ENCODE measurements at regions not wholly inside any gene's neighbourhood (a gene's known extent, or its start where the extent isn't known, plus 50 kb on each side); places are given as distances from the start of the nearest gene placed in this dataset.

DNA sequence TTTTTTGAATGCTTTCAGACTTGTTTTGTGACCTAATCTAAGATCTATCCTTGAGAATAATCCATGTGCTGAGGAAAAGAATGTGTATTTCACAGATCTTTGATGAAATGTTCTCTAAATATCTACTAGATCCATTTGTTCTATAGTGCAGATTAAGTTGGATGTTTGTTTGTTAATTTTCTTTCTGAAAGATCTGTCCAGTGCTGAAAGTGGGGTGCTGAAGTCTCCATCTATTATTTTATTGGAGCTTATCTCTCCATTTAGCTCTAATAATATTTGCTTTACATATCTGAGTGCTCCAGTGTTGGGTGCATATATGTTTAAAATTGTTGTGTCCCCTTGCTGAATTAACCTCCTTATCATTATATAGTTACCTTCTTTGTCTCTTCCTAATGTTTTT lies 303.6 kb downstream of the HTR1B start:
- H3K4me3 ChIP-seq (ENCODE audit: low read depth, low read length): no peak overlapping the region
- TF ChIP-seq, protein P1, sequence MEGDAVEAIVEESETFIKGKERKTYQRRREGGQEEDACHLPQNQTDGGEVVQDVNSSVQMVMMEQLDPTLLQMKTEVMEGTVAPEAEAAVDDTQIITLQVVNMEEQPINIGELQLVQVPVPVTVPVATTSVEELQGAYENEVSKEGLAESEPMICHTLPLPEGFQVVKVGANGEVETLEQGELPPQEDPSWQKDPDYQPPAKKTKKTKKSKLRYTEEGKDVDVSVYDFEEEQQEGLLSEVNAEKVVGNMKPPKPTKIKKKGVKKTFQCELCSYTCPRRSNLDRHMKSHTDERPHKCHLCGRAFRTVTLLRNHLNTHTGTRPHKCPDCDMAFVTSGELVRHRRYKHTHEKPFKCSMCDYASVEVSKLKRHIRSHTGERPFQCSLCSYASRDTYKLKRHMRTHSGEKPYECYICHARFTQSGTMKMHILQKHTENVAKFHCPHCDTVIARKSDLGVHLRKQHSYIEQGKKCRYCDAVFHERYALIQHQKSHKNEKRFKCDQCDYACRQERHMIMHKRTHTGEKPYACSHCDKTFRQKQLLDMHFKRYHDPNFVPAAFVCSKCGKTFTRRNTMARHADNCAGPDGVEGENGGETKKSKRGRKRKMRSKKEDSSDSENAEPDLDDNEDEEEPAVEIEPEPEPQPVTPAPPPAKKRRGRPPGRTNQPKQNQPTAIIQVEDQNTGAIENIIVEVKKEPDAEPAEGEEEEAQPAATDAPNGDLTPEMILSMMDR (IDR thresholded peaks at IDR 0.05; ENCODE audit: low read depth, low read length, missing control alignments): no peak
- in situ Hi-C loops (cut with HindIII; ENCODE audit: low sequenced_read_pairs): no loop called here
- DNase-seq (ENCODE audit: low read depth): no peak

DNA sequence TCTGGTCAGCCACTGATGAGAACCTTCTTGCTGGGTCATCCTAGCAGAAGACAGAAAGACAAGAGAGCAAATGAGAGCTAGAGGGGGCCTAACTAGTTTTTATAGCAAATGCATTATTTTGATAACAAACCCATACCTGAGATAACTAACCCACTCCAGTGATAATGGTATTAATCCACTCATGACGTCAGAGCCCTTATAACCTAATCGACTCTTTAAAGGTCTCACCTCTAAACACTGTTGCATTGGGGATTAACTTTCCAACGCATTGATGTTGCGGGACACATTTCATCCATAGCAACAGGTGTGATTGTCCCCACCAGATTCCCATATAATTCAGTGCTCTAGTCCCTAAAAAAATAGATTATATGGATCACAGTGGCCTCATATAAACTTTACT lies 312.1 kb downstream of the HTR1B start:
- no peak for DNase-seq (ENCODE audit: low read depth)
- no peak overlapping the region for H3K4me3 ChIP-seq (ENCODE audit: low read depth, low read length)
- in situ Hi-C loops (cut with HindIII; ENCODE audit: low sequenced_read_pairs): no loop called here
- TF ChIP-seq, protein P1 (IDR thresholded peaks at IDR 0.05; ENCODE audit: low read depth, low read length, missing control alignments): no peak

DNA sequence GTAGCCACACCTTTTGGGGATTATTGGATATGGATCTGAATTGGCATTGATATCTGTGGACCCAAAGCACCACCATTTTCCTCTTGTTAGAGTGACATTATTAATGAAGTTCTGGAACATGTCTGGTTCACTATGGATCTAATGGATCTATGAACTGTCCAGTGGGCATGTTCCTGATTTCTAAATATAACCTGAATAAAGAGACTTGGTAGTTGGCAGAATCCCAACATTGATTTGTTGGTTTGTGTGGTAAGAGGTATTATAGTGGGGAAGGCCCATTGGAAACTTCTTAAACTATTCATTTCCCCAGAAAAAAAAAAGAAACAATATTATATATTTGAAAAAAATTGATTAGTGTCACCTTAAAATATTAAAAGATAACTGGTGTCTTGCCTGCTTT lies 312.6 kb downstream of the HTR1B start:
- TF ChIP-seq, protein P1 (IDR thresholded peaks at IDR 0.05; ENCODE audit: low read depth, low read length, missing control alignments): no peak
- DNase-seq (ENCODE audit: low read depth): no peak
- no peak overlapping the region for H3K4me3 ChIP-seq (ENCODE audit: low read depth, low read length)
- in situ Hi-C loops (cut with HindIII; ENCODE audit: low sequenced_read_pairs): no loop called here

DNA sequence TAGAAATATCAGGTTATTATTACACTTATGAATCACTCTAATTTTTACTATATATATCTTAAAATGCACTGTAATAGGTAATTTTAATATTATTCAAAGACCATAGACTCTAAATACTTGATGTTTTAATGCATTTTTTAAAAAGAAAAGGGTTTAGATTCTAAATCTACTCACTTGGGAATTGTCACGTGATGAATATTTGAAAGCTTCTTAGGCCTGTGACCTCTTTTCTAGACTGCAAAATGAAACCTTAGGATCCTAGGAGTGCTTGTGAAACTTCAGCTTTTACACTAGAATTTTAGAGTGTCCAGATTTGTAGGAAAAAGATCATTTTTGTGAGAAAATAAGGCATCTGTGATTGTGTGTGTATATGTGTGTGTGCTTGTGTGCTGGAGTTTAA lies 318.0 kb downstream of the HTR1B start:
- no peak overlapping the region for H3K4me3 ChIP-seq (ENCODE audit: low read depth, low read length)
- TF ChIP-seq, protein P1 (IDR thresholded peaks at IDR 0.05; ENCODE audit: low read depth, low read length, missing control alignments): no peak
- no peak for DNase-seq (ENCODE audit: low read depth)
- in situ Hi-C loops (cut with HindIII; ENCODE audit: low sequenced_read_pairs): no loop called here

DNA sequence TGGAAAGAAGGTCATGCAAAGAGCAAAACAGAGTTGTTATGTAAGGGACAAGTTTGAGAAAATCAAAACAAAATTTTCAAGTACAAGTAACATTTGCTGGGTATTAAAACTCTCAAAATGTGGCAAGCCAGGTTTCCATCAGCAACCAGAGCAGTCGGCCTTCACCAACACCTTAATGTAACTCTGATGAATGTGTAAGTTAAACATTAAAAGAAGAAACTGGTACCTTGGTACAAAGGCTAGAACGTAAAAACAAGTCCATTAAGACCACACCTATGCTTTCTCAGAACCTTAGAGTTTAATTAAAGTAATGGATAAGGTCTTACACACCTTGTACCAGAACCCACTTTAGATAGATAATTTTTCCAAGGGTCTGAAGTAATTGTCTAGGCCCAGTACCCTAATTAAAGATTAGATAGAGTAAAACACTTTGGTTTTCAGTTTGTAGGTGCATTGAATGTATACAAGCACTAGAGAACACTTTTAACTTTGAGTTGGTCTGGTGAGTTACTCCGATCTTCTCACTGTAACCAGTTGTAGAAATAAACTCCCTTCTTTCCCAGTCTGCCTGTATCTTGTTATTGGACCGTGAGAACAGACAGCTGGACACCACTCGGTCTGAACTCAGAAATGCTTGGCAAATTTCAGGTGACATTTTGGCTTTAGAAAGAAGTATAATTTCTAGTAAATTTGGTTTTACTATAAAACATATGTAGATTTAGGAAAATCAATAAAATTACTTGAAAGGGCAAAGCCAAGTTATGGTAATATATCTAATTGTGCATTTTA lies 319.4 kb downstream of the HTR1B start:
- TF ChIP-seq, protein P1 (IDR thresholded peaks at IDR 0.05; ENCODE audit: low read depth, low read length, missing control alignments): no peak
- in situ Hi-C loops (cut with HindIII; ENCODE audit: low sequenced_read_pairs): no loop called here
- no peak overlapping the region for H3K4me3 ChIP-seq (ENCODE audit: low read depth, low read length)
- no peak for DNase-seq (ENCODE audit: low read depth)

DNA sequence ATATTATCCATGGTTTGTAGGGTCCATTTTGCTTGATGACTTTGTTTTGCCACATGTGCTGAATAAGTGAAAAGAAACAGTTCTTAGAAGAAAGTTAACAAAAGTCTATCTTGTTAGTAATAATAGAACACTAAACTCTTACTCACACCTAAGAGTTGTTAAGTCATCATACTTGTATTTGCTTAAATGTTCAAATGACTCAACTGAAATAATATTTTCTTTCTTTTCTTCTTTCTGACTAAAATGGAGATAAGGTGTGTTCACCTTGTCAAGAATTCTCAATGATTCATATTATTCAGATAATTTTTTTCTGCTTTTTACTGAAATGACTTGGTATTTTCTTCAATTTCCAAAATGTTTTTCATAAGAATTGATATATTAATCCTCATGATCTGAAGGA lies 327.2 kb downstream of the HTR1B start:
- no peak for DNase-seq (ENCODE audit: low read depth)
- TF ChIP-seq, protein P1 (IDR thresholded peaks at IDR 0.05; ENCODE audit: low read depth, low read length, missing control alignments): no peak
- in situ Hi-C loops (cut with HindIII; ENCODE audit: low sequenced_read_pairs): no loop called here
- no peak overlapping the region for H3K4me3 ChIP-seq (ENCODE audit: low read depth, low read length)

Data from astrocyte of the cerebellum (primary cell).